Liver (tissue), 3 donors: ENCODE measurements at regions not wholly inside any gene's neighbourhood (a gene's known extent, or its start where the extent isn't known, plus 50 kb on each side); places are given as distances from the start of the nearest gene placed in this dataset.

Experiments
- GABPA ChIP-seq, 2 donors: IDR thresholded peaks in 1 of 2; conservative IDR thresholded peaks in 1 of 2; 2 replicates each; pipeline ENCODE4 v1.6.1; 2016; ENCODE audit warnings: antibody characterized with exemption in 2 of 2, mild to moderate bottlenecking in 1 of 2, moderate library complexity in 1 of 2
- TF ChIP-seq, protein P1 (sequence below): fragments of 150-350 bp; IDR thresholded peaks from 2 replicates; pipeline ENCODE4 v1.5.1; 2017; ENCODE audit warnings: improper control_type of control experiment, low read depth, low read length; ENCODE audit not compliant: missing input control
- TF ChIP-seq, protein P2 (sequence below): IDR thresholded peaks from 2 replicates; pipeline ENCODE4 v1.6.1; 2016; ENCODE audit warnings: antibody characterized with exemption
- TF ChIP-seq, protein P3 (sequence below): IDR thresholded peaks from 2 replicates; pipeline ENCODE4 v1.6.1; 2016; ENCODE audit warnings: antibody characterized with exemption
- donor health status: healthy.
- donor health status: healthy.

DNA sequence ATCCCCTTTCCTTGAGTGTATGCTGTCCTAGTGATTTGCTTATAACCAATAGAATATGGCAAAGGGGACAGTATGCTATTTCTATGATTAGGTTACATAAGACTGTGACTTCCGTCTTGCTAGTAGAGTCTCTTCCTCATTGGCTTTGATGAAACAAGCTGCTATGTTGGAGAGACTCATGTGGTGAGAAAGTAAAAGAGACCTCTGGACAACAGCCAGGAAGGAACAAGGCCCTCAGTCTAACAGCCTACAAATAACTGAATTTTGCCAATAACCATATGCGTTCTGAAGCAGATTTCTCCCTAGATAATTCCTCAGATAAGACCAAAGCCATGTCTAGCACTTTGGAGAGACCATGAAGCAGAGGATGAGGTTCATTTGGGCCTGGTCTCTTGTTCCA, 134.5 kb upstream of the NAV3 start:
- TF ChIP-seq, protein P1, sequence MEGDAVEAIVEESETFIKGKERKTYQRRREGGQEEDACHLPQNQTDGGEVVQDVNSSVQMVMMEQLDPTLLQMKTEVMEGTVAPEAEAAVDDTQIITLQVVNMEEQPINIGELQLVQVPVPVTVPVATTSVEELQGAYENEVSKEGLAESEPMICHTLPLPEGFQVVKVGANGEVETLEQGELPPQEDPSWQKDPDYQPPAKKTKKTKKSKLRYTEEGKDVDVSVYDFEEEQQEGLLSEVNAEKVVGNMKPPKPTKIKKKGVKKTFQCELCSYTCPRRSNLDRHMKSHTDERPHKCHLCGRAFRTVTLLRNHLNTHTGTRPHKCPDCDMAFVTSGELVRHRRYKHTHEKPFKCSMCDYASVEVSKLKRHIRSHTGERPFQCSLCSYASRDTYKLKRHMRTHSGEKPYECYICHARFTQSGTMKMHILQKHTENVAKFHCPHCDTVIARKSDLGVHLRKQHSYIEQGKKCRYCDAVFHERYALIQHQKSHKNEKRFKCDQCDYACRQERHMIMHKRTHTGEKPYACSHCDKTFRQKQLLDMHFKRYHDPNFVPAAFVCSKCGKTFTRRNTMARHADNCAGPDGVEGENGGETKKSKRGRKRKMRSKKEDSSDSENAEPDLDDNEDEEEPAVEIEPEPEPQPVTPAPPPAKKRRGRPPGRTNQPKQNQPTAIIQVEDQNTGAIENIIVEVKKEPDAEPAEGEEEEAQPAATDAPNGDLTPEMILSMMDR, result no peak
- TF ChIP-seq, protein P2, sequence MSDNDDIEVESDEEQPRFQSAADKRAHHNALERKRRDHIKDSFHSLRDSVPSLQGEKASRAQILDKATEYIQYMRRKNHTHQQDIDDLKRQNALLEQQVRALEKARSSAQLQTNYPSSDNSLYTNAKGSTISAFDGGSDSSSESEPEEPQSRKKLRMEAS, result no peak
- no peak for TF ChIP-seq GABPA (IDR thresholded peaks at IDR 0.05 in 1 of 2, conservative IDR thresholded peaks at IDR 0.05 in 1 of 2)
- TF ChIP-seq, protein P3, sequence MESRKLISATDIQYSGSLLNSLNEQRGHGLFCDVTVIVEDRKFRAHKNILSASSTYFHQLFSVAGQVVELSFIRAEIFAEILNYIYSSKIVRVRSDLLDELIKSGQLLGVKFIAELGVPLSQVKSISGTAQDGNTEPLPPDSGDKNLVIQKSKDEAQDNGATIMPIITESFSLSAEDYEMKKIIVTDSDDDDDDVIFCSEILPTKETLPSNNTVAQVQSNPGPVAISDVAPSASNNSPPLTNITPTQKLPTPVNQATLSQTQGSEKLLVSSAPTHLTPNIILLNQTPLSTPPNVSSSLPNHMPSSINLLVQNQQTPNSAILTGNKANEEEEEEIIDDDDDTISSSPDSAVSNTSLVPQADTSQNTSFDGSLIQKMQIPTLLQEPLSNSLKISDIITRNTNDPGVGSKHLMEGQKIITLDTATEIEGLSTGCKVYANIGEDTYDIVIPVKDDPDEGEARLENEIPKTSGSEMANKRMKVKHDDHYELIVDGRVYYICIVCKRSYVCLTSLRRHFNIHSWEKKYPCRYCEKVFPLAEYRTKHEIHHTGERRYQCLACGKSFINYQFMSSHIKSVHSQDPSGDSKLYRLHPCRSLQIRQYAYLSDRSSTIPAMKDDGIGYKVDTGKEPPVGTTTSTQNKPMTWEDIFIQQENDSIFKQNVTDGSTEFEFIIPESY, result no peak
